ENCODE measurements at regions not wholly inside any gene's neighbourhood (a gene's known extent, or its start where the extent isn't known, plus 50 kb on each side); places are given as distances from the start of the nearest gene placed in this dataset.
"Not testable (repeated sequence)": the region's sequence is repeated elsewhere in the genome, so short reads cannot be mapped to it uniquely, and the experiment has no call there.

GRCh38 chr6:170004585-170005210 lies 253.3 kb downstream of the ERMARD start:
- Mint-ChIP-seq H3K27ac (ENCODE audit: low read depth) (no peak overlapping the region), H3K4me1 (no peaks in the 10 kb centered on the region), H3K9me3 (peaks cover 6% of the 10 kb centered on the region), H3K27me3 (peaks cover 9% of the 10 kb centered on the region), H3K4me3 (no peak overlapping the region), H3K36me3 (ENCODE audit: insufficient read depth) (no peaks in the 10 kb centered on the region)
- DNase-seq (ENCODE audit: low spot score in 2 of 2), result no peak
- no peak for ATAC-seq (replicated peaks; ENCODE audit: extremely low read depth, poor library complexity, severe bottlenecking)

- Mint-ChIP-seq H3K27me3 (peaks cover 2% of the 10 kb centered on the region), H3K9me3 (peaks cover 6% of the 10 kb centered on the region), H3K4me1 (no peaks in the 10 kb centered on the region), H3K4me3 (no peak overlapping the region), H3K27ac (ENCODE audit: low read depth) (no peak overlapping the region), H3K36me3 (ENCODE audit: insufficient read depth) (no peaks in the 10 kb centered on the region)
- ATAC-seq (replicated peaks; ENCODE audit: extremely low read depth, poor library complexity, severe bottlenecking) (no peak), DNase-seq (ENCODE audit: low spot score in 2 of 2) (no peak)
These were observed 252.2 kb downstream of the ERMARD start for GRCh38 chr6:170003451-170004160.

DNA sequence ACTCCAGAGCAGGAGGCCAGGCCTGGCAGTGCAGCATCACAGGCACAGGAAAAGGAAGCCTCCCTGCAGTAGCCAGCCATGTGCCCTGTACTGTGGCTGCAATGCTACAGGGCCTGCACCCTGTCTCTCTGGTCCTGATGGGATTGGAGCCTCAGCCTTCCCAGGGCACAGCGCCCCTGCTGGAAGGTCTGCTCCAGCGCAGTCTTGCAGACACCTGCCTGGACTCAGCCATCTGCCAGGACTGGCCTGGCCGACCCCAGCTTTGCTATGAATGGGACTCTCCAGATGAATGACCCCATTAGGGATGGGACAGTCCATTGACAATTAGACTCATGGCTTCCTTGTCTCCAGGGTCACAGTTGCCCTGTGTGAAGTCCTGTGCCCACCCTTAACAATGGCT lies 251.6 kb downstream of the ERMARD start:
- H3K27ac Mint-ChIP-seq (ENCODE audit: low read depth), result no peak overlapping the region
- no peaks in the 10 kb centered on the region for H3K4me1 Mint-ChIP-seq
- no peaks in the 10 kb centered on the region for H3K27me3 Mint-ChIP-seq
- H3K4me3 Mint-ChIP-seq, result no peak overlapping the region
- H3K9me3 Mint-ChIP-seq, result peaks cover 6% of the 10 kb centered on the region
- DNase-seq (ENCODE audit: low spot score in 2 of 2) (no peak), ATAC-seq (replicated peaks; ENCODE audit: extremely low read depth, poor library complexity, severe bottlenecking) (no peak)
- no peaks in the 10 kb centered on the region for H3K36me3 Mint-ChIP-seq (ENCODE audit: insufficient read depth)

- ATAC-seq (replicated peaks; ENCODE audit: extremely low read depth, poor library complexity, severe bottlenecking); H3K27ac Mint-ChIP-seq (ENCODE audit: low read depth); H3K36me3 Mint-ChIP-seq (ENCODE audit: insufficient read depth); H3K27me3 Mint-ChIP-seq; DNase-seq (ENCODE audit: low spot score in 2 of 2); H3K9me3 Mint-ChIP-seq; H3K4me3 Mint-ChIP-seq; H3K4me1 Mint-ChIP-seq: not testable (repeated sequence)
These were observed 250.4 kb downstream of the ERMARD start for GRCh38 chr6:170001782-170002181.

DNA sequence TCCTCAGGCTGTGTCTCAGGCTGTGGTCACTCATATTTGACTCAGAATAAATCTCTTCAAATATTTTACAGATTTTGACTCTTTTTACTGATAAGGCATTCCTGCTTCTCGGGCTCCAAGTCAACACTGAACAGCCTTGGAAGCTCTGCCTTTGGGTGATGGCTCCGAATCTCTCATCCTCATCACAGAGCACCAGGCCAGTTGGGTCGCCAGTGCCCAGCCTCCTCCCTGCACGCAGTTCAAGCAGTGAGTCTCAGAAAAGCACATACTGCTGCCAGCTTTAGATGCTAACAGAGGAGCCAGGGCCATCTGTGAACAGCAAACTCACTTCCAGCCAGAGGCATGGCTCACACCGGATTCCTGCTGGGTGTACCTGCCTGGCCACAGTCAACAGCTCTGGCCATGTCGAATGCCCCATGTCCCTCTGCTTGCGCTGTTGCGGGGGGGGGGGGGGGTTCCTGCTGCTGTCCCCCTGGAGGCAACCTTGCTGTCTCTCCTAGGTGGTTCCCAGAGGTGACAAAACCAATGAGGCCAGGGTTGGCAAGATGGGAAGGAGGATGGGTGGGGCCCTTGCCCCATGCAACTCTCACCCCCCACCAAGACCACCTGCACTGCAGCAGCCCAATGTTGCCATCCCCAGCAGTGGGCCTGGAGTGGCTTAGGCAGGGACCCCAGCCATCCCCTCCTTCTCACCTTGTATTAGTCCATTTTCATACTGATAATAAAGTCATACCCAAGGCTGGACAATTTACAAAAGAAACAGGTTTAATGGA lies 248.8 kb downstream of the ERMARD start:
- Mint-ChIP-seq H3K4me3 (no peak overlapping the region), H3K9me3 (peaks cover 2% of the 10 kb centered on the region), H3K27ac (ENCODE audit: low read depth) (no peak overlapping the region), H3K4me1 (no peaks in the 10 kb centered on the region), H3K36me3 (ENCODE audit: insufficient read depth) (no peaks in the 10 kb centered on the region), H3K27me3 (no peaks in the 10 kb centered on the region)
- DNase-seq (ENCODE audit: low spot score in 2 of 2) (no peak), ATAC-seq (replicated peaks; ENCODE audit: extremely low read depth, poor library complexity, severe bottlenecking) (no peak)

DNA sequence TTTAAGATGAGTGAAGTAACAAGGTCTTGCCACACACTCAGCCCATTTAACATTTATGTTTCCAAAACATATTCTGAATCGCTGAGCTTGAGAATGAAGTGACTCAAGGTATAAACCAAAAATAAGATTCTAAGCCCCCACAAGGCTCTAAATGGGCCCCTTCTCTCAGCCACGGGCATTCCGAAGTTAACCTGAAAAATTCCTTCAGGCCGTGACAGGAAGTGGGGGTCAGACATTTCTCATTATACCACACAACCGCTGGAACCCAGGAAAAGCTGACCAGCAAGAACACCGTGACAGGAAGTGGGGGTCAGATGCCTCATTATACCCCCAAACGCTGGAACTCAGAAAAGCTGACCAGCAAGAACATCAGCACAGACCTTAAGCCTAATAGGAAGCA lies 247.9 kb downstream of the ERMARD start:
- H3K4me3 Mint-ChIP-seq, result no peak overlapping the region
- H3K27ac Mint-ChIP-seq (ENCODE audit: low read depth), result no peak overlapping the region
- H3K36me3 Mint-ChIP-seq (ENCODE audit: insufficient read depth), result no peaks in the 10 kb centered on the region
- H3K4me1 Mint-ChIP-seq, result no peaks in the 10 kb centered on the region
- DNase-seq (ENCODE audit: low spot score in 2 of 2) (no peak), ATAC-seq (replicated peaks; ENCODE audit: extremely low read depth, poor library complexity, severe bottlenecking) (no peak)
- H3K27me3 Mint-ChIP-seq, result no peaks in the 10 kb centered on the region
- H3K9me3 Mint-ChIP-seq, result no peaks in the 10 kb centered on the region

DNA sequence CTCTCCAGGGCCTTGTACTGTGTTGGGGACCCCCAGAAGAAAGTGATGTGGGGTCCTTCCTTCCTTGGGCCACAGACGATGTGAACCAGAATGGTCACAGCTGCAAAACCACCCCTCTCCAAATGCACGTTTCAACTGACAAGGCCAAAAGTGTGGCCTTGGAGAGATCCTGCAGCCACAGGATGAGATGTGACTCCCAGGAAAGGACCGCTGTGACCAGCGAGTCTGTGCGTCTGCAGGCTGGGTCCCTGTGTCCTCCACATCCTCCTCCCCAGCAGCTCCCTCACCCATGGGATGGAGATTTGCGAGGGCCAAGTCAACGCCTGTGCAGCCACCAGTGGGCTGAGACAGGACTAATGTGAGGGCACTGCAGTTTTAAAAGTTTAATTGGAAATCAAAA lies 247.0 kb downstream of the ERMARD start:
- no peak overlapping the region for H3K4me3 Mint-ChIP-seq
- ATAC-seq (replicated peaks; ENCODE audit: extremely low read depth, poor library complexity, severe bottlenecking) (no peak), DNase-seq (ENCODE audit: low spot score in 2 of 2) (no peak)
- H3K36me3 Mint-ChIP-seq (ENCODE audit: insufficient read depth), result no peaks in the 10 kb centered on the region
- no peaks in the 10 kb centered on the region for H3K27me3 Mint-ChIP-seq
- H3K9me3 Mint-ChIP-seq, result no peaks in the 10 kb centered on the region
- H3K27ac Mint-ChIP-seq (ENCODE audit: low read depth), result no peak overlapping the region
- H3K4me1 Mint-ChIP-seq, result no peaks in the 10 kb centered on the region

DNA sequence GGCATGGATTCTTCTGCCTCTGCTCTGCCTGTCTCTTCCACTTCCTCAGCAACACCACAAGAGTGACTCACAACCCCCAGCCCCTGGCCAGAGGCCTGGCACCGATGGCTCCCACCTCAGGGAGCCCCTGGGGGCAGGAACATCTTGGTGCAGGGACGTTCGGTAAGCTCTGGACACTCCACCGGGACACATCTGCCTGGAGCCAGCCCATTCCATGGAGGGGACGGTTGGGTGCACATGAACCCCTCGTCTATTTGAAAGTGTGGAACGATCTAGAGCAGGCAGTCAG lies 246.5 kb downstream of the ERMARD start:
- Mint-ChIP-seq H3K4me3 (no peak overlapping the region), H3K4me1 (no peaks in the 10 kb centered on the region), H3K27ac (ENCODE audit: low read depth) (no peak overlapping the region), H3K9me3 (no peaks in the 10 kb centered on the region), H3K27me3 (no peaks in the 10 kb centered on the region), H3K36me3 (ENCODE audit: insufficient read depth) (no peaks in the 10 kb centered on the region)
- ATAC-seq (replicated peaks; ENCODE audit: extremely low read depth, poor library complexity, severe bottlenecking), result no peak
- no peak for DNase-seq (ENCODE audit: low spot score in 2 of 2)

DNA sequence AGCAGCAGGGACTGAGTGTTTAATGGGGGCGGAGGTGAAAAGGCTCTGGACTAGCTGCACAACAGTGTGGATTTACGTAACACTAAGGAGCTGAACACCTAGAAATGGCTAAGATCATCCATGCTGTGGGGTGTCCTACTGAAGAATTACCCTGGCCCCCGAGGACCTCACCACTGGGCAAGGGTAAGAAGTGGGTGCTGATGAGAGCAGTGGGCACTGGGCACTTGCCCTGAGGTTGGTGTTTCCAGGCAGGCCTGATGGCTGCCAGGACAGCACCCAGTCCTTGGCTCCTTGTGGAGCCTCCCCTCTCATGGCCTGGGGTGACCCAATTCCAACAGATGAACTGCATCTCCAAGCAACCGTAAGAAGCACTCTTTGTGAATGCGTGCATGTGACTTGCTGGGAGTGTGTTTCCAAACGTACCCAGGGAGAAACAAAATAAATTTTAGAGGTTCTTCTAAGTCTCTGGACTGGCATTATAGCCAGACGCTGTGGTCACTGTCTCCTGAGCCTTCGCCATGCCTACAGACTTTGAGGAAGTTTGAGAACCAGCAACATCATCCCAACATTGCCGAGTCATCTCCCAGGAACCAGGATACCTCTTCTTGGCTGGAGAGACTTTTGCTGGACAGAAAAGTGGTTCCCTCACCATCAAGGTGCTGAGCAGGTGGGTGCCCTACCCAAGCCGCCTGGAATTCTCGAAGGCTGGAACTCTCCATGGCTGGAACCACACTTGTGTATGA lies 245.9 kb downstream of the ERMARD start:
- Mint-ChIP-seq H3K4me3 (no peak overlapping the region), H3K27me3 (no peaks in the 10 kb centered on the region), H3K27ac (ENCODE audit: low read depth) (no peak overlapping the region), H3K9me3 (no peaks in the 10 kb centered on the region), H3K4me1 (no peaks in the 10 kb centered on the region), H3K36me3 (ENCODE audit: insufficient read depth) (no peaks in the 10 kb centered on the region)
- no peak for DNase-seq (ENCODE audit: low spot score in 2 of 2)
- ATAC-seq (replicated peaks; ENCODE audit: extremely low read depth, poor library complexity, severe bottlenecking), result no peak

DNA sequence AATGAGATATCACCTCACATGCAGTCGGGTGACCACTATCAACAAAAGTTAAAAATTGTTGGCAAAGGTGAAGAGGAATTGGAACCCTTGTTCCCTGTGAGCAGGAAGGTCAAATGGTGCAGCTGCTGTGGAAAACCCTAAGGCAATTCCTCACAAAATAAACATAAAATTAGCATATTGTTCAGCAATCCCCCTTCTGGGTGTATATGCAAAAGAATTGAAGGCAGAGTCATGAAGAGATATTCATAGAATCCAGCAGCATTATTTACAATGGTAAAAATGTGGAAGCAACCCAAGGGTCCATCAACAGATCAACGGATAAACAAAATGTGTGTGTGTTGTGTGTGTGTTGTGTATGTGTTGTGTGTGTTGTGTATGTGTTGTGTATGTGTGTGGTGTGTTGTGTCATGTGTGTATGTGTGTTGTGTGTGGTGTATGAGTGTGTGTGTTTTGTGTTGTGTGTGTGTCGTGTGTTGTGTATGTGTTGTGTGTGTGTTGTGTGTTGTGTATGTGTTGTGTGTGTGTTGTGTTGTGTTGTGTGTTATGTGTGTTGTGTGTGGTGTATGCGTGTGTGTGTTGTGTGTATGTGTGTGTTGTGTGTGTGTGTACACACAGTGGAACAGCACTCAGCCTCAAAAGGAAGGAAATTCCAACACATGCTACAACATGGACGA lies 245.1 kb downstream of the ERMARD start:
- H3K27ac Mint-ChIP-seq (ENCODE audit: low read depth), result no peak overlapping the region
- no peaks in the 10 kb centered on the region for H3K27me3 Mint-ChIP-seq
- no peaks in the 10 kb centered on the region for H3K36me3 Mint-ChIP-seq (ENCODE audit: insufficient read depth)
- no peak for DNase-seq (ENCODE audit: low spot score in 2 of 2)
- H3K4me1 Mint-ChIP-seq, result no peaks in the 10 kb centered on the region
- no peaks in the 10 kb centered on the region for H3K9me3 Mint-ChIP-seq
- no peak for ATAC-seq (replicated peaks; ENCODE audit: extremely low read depth, poor library complexity, severe bottlenecking)
- no peak overlapping the region for H3K4me3 Mint-ChIP-seq

DNA sequence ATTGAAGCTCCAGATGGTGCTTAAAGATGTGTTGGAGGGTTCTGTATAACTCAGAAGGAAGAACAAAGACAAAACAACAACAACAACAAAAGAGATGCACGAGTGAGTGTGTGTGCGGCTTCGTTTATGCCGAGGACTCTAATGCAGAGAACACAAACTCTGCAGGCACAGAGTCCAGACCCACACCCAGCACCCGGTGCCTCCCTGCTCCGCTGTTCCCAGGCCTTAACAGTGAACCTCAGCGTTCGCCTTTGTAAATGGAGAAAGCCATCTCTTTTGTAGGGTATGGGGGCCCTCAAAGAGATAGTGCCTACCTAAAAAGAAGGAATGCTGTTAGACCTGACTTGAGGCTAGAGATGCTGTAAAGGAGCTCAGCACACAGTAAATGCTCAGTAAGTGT lies 243.3 kb downstream of the ERMARD start:
- ATAC-seq (replicated peaks; ENCODE audit: extremely low read depth, poor library complexity, severe bottlenecking) (no peak), DNase-seq (ENCODE audit: low spot score in 2 of 2) (no peak)
- H3K9me3 Mint-ChIP-seq, result no peaks in the 10 kb centered on the region
- H3K27ac Mint-ChIP-seq (ENCODE audit: low read depth), result no peak overlapping the region
- H3K4me3 Mint-ChIP-seq, result no peak overlapping the region
- no peaks in the 10 kb centered on the region for H3K27me3 Mint-ChIP-seq
- H3K4me1 Mint-ChIP-seq, result peaks cover 7% of the 10 kb centered on the region
- no peaks in the 10 kb centered on the region for H3K36me3 Mint-ChIP-seq (ENCODE audit: insufficient read depth)

GRCh38 chr6:169993861-169994481 lies 242.5 kb downstream of the ERMARD start:
- no peaks in the 10 kb centered on the region for H3K9me3 Mint-ChIP-seq

More at GRCh38 chr6:169993861-169994481, 242.5 kb downstream of the ERMARD start:
- ATAC-seq (replicated peaks; ENCODE audit: extremely low read depth, poor library complexity, severe bottlenecking) (no peak), DNase-seq (ENCODE audit: low spot score in 2 of 2) (no peak)
- H3K27me3 Mint-ChIP-seq, result no peaks in the 10 kb centered on the region
- no peak overlapping the region for H3K27ac Mint-ChIP-seq (ENCODE audit: low read depth)
- H3K4me1 Mint-ChIP-seq, result peaks cover 12% of the 10 kb centered on the region
- H3K4me3 Mint-ChIP-seq, result no peak overlapping the region
- H3K36me3 Mint-ChIP-seq (ENCODE audit: insufficient read depth), result no peaks in the 10 kb centered on the region
